HUES6 (cell line): ENCODE measurements at regions not wholly inside any gene's neighbourhood (a gene's known extent, or its start where the extent isn't known, plus 50 kb on each side); places are given as distances from the start of the nearest gene placed in this dataset.

ENCODE experiments used
- H3K27ac ChIP-seq: 2 replicates; pipeline ENCODE4 v1.7.0; 2013; ENCODE audit warnings: low read depth, mild to moderate bottlenecking, low read length, inconsistent platforms
- H3K27me3 ChIP-seq: 2 replicates; pipeline ENCODE4 v1.6.1; 2013; ENCODE audit warnings: low read length; ENCODE audit not compliant: control insufficient read depth, insufficient read depth
- H3K36me3 ChIP-seq: 2 replicates; pipeline ENCODE4 v1.6.1; 2013; ENCODE audit warnings: low read length; ENCODE audit not compliant: control insufficient read depth, insufficient read depth
- H3K4me1 ChIP-seq: 2 replicates; pipeline ENCODE4 v1.6.1; 2013; ENCODE audit warnings: low read length; ENCODE audit not compliant: control insufficient read depth, insufficient read depth
- H3K4me3 ChIP-seq: 2 replicates; pipeline ENCODE4 v1.5.1; 2013; ENCODE audit warnings: low read depth, low read length
- H3K9ac ChIP-seq: one replicate; pipeline ENCODE4 v1.6.1; 2013; ENCODE audit warnings: mild to moderate bottlenecking, low read length
- H3K9me3 ChIP-seq: 2 replicates; pipeline ENCODE4 v1.6.1; 2013; ENCODE audit warnings: low read depth, low read length; ENCODE audit not compliant: control insufficient read depth, insufficient read depth

DNA sequence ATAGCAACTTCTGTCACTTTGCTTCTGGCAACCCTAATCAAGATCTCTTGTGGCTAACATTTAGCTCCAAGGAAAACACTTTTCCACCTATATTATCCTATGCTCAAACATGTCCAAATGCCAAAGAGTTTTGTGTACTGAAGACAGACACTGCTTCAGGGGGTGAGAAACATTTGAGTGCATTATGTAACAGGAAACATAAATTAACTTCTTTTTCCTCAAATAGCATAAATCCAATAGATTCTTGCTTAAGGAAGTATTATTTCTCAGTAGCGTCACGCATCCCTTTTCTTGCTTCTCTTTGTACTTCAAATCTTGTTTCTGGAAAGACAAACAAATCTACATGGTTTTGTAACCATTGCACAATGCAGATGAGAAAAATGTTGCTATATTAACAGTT is 839.1 kb downstream of the GLUD2 start:
- H3K4me1 ChIP-seq = no peaks in the 10 kb centered on the region
- H3K9me3 ChIP-seq = peaks cover 5% of the 10 kb centered on the region; the same call in 1 of the 2 replicates
- H3K27ac ChIP-seq = no peak overlapping the region

DNA sequence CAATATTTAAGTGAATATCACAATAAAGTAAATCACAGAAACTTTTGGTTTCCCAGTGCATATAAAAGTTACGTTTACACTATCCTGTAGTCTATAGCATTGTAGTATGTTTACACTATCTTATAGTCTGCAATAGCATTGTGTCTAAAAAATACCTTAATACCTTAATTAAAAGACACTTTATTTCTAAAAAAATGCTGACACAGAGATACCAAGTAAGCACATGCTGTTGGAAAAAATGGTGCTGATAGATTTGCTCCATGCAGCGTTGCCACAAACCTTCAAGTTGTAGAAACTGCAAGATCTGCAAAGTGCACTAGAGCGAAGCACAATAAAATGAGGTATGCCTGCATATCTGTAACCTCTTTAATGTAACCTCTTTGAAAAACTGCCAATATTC is 847.3 kb downstream of the GLUD2 start:
- Histone ChIP-seq H3K4me1 (no peaks in the 10 kb centered on the region), H3K27ac (no peak overlapping the region), H3K4me3 (no peak overlapping the region), H3K9me3 (no peaks in the 10 kb centered on the region), H3K27me3 (no peaks in the 10 kb centered on the region; the same call in 1 of the 2 replicates), H3K36me3 (no peaks in the 10 kb centered on the region), H3K9ac (no peak overlapping the region)

More for the DNA sequence above, 839.1 kb downstream of the GLUD2 start:
- H3K36me3 ChIP-seq = no peaks in the 10 kb centered on the region
- H3K4me3 ChIP-seq = no peak overlapping the region
- H3K9ac ChIP-seq = no peak overlapping the region
- no peaks in the 10 kb centered on the region; the same call in 1 of the 2 replicates for H3K27me3 ChIP-seq

DNA sequence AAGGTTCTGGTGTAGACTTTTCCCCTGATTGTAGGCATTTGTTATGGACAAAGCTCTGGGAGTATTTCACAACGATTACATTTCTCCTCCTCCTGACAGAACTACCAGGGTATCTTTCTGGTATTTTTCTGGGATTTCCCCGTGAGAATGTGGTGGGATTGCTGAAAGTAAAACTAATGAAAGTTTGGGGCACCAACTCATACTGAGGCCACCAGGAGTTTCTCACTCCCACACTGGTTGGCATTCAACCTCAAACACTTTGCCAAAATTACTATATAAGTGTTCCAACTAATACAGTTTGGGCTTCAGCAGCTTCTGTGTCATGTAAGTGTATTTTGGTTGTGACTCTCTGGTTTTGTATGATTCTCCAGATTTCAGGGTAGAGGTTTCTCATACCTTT is 855.1 kb downstream of the GLUD2 start:
- Histone ChIP-seq H3K4me3 (no peak overlapping the region), H3K36me3 (no peaks in the 10 kb centered on the region), H3K27ac (no peak overlapping the region), H3K9ac (no peak overlapping the region), H3K9me3 (no peaks in the 10 kb centered on the region), H3K27me3 (no peaks in the 10 kb centered on the region; the same call in 1 of the 2 replicates), H3K4me1 (peaks cover 6% of the 10 kb centered on the region)

DNA sequence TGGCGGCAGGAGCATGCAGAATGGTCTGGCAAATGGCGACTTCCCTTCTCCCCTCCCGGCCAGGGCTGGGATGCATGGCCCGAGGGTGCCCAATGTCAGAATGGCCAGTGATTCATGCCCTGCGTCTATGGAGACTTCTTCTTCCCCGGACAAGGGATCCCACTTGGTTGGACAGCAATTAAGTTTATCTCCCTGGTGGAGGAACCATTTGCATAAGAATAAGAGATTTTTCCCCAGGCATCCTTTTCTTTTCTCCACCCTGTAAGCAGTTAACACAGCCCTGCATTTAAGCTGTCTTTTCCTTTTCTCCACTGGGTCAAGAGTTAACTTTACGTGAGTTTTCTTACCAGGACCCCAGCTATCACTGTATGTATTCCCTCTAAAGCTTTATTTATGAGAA is 856.6 kb downstream of the GLUD2 start:
- peaks cover 6% of the 10 kb centered on the region for H3K4me1 ChIP-seq
- no peak overlapping the region for H3K9ac ChIP-seq
- H3K9me3 ChIP-seq = no peaks in the 10 kb centered on the region; the same call in 1 of the 2 replicates
- H3K27ac ChIP-seq = peak overlapping the region; percentile 39; the same call in 1 of the 2 replicates
- no peak overlapping the region for H3K4me3 ChIP-seq
- no peaks in the 10 kb centered on the region for H3K36me3 ChIP-seq
- no peaks in the 10 kb centered on the region; the same call in 1 of the 2 replicates for H3K27me3 ChIP-seq

DNA sequence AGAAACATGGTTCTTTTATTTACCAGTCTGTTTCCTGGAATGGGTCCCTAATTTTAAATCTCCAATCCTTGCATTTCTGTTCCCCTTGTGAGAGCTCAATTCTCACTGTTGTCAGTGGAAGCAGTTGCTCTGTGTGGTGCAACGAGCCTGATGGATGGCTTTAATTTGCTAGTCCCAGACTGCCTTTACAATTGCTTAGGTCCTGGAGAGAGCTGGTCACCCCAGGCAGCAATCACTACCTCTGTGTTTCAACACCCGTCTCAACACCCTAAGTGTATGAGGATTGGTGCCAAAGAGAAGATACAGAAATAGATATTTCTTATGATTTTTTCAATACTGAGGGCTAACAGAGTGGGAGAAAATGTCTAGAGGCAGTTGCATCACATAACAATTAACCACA is 873.8 kb downstream of the GLUD2 start:
- Histone ChIP-seq H3K27ac (no peak overlapping the region), H3K9me3 (peaks cover 5% of the 10 kb centered on the region; the same call in 1 of the 2 replicates), H3K4me3 (no peak overlapping the region), H3K4me1 (no peaks in the 10 kb centered on the region), H3K27me3 (no peaks in the 10 kb centered on the region; the same call in 1 of the 2 replicates), H3K9ac (no peak overlapping the region), H3K36me3 (no peaks in the 10 kb centered on the region)

DNA sequence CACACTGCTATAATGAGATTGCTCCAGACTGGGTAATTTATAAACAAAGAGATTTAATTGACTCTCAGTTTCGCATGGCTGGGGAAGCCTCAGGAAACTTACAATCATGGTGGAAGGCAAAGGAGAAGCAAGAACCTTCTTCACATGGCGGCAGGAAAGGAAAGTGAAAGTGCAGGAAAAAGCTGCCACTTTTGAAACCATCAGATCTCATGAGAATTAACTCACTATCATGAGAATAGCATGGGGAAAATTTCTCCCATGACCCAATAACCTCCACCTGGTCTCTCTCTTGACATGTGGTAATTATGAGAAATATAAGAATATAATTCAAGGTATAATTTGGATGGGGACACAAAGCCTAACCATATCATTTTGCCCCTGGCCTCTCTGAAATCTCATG is 884.2 kb downstream of the GLUD2 start:
- no peaks in the 10 kb centered on the region for H3K4me1 ChIP-seq
- H3K9ac ChIP-seq = no peak overlapping the region
- peaks cover 22% of the 10 kb centered on the region for H3K9me3 ChIP-seq
- no peak overlapping the region for H3K4me3 ChIP-seq
- H3K27ac ChIP-seq = no peak overlapping the region
- H3K27me3 ChIP-seq = no peaks in the 10 kb centered on the region; the same call in 1 of the 2 replicates
- no peaks in the 10 kb centered on the region for H3K36me3 ChIP-seq

DNA sequence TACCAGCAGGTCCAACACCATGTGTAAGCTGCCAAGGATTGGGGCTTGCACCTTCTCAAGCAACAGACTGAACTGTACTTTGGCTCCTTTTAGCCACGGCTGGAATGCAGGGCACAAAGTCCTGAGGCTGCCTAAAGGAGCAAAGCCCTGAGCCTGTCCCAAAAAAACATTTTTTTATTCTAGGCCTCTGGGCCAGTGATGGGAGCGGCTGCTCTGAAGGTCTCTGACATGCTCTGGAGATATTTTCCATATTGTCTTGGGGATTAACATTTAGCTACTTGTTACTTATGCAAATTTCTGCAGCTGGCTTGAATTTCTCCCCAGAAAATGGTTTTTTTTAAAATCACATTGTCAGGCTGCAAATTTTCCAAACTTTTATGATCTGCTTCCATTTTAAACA is 885.3 kb downstream of the GLUD2 start:
- Histone ChIP-seq H3K36me3 (no peaks in the 10 kb centered on the region), H3K27me3 (no peaks in the 10 kb centered on the region; the same call in 1 of the 2 replicates), H3K4me3 (no peak overlapping the region), H3K4me1 (no peaks in the 10 kb centered on the region), H3K27ac (no peak overlapping the region), H3K9ac (no peak overlapping the region), H3K9me3 (peaks cover 23% of the 10 kb centered on the region)

DNA sequence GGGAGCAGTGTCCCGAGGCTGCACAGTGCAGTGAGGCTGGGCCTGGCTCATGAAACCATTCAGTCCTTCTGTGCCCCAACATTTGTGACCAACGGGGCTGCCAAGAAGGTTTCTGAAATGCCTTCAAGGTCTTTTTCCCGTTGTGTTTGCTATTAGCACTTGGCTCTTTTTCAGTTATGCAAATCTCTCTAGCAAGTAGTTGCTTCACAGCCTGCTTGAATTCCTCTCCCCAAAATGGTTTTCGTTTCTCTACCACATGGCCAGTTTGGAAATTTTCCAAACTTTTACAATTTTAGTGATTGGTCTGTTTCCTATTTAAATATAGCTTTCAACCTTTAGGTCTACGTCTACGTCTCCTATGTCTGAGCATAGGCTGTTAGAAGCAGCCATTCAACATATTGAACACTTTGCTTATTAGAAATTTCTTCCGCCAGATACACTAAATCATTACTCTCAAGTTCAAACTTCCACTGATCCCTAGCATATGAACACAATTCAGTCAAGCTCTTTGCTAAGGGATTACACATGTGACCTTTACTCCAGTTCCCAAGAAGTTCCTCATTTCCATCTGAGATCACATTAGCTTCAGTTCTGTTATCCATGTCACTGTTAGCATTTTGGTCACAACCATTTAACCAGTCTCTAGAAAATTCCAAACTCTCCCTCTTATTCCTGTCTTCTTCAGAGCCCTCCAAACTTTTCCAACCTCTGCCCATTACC is 901.8 kb downstream of the GLUD2 start:
- Histone ChIP-seq H3K4me1 (no peaks in the 10 kb centered on the region), H3K9ac (no peak overlapping the region), H3K36me3 (no peaks in the 10 kb centered on the region), H3K27me3 (no peaks in the 10 kb centered on the region; the same call in 1 of the 2 replicates), H3K4me3 (no peak overlapping the region), H3K9me3 (peaks cover 16% of the 10 kb centered on the region; the same call in 1 of the 2 replicates), H3K27ac (no peak overlapping the region)

DNA sequence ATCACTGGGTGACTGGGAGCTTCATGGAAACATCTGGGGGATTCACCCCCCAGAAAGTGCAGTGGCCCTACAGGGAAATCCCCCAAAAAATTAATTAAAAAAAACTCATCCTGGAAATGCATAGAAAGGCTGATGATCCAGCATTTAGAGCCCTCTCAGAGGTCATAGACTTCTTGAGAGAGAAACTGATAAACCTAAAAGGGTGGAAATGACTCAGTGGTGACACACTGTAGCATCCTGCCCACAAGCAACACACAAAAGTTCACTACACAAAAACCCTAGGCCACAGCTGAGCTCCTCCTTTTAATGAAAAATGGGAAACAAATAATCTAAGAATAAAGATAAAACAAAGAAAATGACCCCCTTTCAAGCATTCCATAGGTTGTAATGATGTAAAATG is 911.5 kb downstream of the GLUD2 start:
- H3K27me3 ChIP-seq = no peaks in the 10 kb centered on the region
- peaks cover 32% of the 10 kb centered on the region for H3K9me3 ChIP-seq
- no peak overlapping the region for H3K4me3 ChIP-seq
- H3K36me3 ChIP-seq = no peaks in the 10 kb centered on the region
- H3K9ac ChIP-seq = no peak overlapping the region
- H3K27ac ChIP-seq = no peak overlapping the region
- no peaks in the 10 kb centered on the region for H3K4me1 ChIP-seq

DNA sequence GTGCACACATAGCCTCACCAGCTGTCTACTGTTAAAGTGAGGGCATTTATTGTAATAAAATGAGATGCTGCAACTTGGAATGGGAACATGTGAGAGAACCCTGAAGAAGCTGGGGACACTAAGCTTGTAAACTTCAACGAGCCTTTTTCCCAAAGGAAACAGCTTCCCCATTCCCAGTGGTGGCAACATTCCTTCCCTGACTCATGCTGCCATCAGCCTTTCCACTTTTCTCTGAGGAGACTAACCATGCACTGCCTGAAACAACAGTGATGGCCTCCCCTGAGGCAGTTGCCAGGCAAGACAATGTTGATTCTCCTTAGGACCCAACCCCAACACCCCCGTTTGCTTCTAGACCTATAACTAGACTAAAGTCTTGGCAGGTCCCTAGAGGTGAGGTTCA is 928.3 kb downstream of the GLUD2 start:
- Histone ChIP-seq H3K4me1 (no peaks in the 10 kb centered on the region), H3K36me3 (no peaks in the 10 kb centered on the region), H3K9me3 (peaks cover 26% of the 10 kb centered on the region; the same call in 1 of the 2 replicates), H3K27ac (no peak overlapping the region), H3K27me3 (no peaks in the 10 kb centered on the region), H3K9ac (no peak overlapping the region), H3K4me3 (no peak overlapping the region)

DNA sequence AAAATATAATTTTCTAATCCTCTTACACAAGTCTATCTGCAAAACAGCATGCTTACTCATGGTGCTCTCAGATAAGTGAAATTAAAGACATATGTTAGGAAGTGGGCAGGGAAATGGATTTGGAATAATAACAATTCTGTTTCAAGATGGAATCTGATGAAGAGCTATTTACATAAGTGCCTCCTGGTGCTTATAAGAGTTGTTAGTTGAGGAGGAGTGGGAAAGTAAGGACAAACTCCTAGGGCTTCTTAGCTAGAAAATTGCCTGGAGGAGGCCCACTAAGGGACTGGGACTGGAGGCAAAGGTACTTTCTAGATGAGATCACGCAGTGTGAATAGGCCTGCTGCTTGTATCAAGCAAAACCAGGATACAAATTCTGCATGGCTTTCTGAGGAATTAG is 939.8 kb downstream of the GLUD2 start:
- no peaks in the 10 kb centered on the region for H3K4me1 ChIP-seq
- H3K27ac ChIP-seq = no peak overlapping the region
- no peaks in the 10 kb centered on the region; the same call in 1 of the 2 replicates for H3K27me3 ChIP-seq
- H3K4me3 ChIP-seq = no peak overlapping the region
- no peak overlapping the region for H3K9ac ChIP-seq
- H3K9me3 ChIP-seq = no peaks in the 10 kb centered on the region
- H3K36me3 ChIP-seq = no peaks in the 10 kb centered on the region
